NCI-H510A treated with DMSO at 0.1 percent for 48 hours (cell line): ENCODE measurements at regions not wholly inside any gene's neighbourhood (a gene's known extent, or its start where the extent isn't known, plus 50 kb on each side); places are given as distances from the start of the nearest gene placed in this dataset.

Experiments
- DNase-seq: peaks from one replicate; lab custom pipeline; 2025; lab: John Stamatoyannopoulos, UW

- no peak for DNase-seq
Measured at GRCh38 chr3:64995857-64996551, 308.2 kb upstream of the ADAMTS9 start.

DNA sequence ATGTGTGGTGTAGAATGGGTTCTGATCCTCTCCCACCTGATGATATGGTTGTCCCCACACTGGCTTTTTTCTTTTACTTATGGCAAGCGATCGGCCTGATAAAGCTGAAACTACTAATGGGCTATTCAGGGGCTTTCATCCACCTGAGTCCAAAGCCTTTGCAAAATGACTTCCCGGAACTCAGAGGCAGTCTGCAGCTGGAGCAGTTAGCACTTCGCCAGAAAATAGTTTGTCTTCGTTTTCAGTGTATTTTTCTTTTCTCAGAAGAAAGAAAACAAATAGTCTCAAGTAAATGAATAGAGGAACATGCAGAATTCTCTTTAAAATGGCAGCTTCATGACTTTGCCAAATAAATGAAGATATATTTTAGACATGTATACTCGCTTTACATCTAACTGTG, 306.0 kb upstream of the ADAMTS9 start:
- no peak for DNase-seq

DNA sequence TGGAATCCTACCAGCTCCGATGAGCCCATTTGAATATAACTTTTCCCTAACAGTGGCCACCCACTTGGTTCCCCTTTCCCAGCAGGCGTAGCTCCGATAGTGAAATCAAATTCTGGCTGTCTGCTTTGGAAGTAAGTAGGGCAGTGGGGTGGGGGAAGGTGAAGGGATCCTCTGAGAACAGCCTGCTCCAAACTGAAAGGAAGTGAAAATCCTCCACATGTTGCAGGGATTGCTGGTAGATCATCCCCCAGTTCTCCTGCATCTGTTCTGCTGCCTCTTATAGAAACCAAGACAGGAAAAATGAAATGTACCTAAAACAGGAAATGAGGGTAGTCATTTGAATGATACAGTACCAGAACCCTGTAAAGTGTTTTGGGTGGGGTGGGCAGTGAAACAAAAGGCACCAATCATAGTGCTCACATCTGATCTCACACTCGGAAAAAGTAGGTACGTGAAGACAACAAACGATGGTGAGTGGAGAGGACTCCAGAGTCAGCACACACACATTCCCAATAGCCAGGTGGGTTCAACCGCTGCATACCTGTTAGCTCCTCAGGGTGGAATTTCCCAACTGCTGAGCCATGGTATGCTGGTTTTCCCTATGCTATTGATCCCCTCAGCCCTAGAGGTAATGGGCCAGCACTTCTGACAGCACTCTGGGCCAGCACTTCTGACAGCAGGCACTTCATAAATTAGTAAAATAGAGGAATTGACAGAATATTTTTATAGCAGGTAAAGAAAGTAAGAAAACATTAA, 304.9 kb upstream of the ADAMTS9 start:
- DNase-seq, result no peak

- DNase-seq, result no peak
Measured at GRCh38 chr3:64988188-64988587, 300.4 kb upstream of the ADAMTS9 start.

DNA sequence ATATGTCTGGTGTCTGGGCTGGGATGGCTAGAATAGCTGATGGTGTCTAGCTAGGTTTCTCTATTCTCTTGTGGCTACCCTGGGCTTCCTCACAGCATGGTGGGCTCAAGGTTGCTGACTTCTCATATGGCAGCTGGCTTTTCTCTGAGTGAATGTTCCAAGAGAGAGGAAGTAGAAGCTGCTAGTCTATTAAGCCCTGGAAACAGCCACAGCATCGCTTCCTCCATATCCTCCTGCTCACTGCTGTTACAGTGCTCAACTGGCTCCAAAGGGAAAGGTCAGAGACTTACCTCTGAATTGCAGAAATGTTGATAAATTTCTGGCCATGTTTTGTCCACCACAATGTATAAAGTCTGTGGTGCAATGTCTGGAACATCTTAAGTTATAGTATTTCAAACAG, 299.9 kb upstream of the ADAMTS9 start:
- no peak for DNase-seq

GRCh38 chr3:64985072-64985471, 297.3 kb upstream of the ADAMTS9 start:
- no peak for DNase-seq

GRCh38 chr3:64983583-64984359, 296.0 kb upstream of the ADAMTS9 start:
- DNase-seq, result no peak

DNA sequence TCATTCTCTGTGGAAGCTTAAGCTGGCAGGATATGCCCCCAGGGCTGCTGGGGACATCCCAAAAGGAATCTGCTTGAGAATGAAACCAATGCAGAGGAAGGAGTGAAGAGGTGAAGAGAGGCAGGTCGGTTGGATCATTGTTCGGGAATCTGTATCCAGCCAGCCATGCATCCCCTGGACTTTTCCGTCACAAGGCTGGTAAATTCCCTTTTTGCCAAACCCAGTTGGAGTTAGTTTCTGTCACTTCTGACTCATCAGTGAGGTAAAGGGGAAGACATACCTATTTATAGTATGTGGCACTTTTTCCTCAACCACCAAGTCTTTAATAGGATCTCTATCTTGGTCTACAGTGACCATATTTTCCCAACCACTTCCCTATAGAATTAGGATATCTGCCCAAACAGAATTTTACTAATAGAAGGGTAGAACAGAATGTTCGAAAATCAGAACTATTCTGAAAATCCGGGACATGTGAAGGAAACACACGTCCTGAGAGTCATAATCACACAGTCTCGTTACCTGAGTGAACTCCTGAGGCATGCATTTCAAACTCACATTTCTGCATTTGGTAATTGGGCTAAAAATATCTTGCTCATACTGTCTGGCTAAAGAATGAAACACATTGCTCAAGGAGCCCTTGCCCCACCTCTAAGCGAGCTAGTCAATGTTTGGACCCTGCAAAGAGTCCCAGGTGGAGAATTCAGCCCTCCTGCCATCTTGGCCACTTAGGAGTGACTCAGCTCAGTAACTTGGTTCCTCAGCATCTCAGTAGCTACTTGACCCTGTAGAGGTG, 289.7 kb upstream of the ADAMTS9 start:
- no peak for DNase-seq

DNA sequence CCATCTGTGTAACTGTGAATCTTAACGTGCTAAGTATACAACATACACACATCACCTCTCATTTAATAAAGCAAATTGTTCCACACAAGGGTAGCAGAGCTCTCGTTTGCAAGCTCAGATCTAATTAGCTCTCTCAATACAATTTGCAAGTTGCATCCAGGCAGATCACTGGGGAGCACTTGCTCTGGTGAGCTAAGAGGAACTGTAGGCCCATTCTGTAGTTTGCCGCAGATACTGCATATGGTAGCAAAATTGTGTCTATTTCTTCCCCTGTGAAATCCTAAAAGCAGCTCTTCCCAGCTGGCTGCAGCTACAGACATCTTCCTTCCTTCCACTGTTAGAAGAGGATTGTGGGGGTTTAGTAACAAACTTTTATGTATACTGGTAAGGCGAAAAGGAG, 288.7 kb upstream of the ADAMTS9 start:
- DNase-seq, result no peak

DNA sequence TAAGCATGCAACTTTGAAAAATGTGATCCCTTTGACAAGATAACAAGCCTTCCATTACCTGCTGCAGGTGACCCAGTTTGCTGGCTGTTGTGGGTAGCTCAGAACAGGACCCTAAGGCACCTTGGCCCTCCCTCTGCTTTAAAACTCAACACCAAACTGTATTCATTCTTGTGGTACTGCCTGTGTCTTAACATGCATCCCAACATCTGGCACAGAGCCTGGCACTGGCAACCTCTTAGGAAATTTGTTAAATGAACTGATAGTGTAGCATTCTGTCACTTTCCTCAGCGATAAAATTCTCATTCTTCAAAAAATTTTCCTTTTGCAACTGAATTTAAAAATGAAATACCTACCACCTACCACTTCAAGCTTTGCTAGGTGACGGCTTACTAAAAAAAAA, 287.3 kb upstream of the ADAMTS9 start:
- DNase-seq, result no peak

DNA sequence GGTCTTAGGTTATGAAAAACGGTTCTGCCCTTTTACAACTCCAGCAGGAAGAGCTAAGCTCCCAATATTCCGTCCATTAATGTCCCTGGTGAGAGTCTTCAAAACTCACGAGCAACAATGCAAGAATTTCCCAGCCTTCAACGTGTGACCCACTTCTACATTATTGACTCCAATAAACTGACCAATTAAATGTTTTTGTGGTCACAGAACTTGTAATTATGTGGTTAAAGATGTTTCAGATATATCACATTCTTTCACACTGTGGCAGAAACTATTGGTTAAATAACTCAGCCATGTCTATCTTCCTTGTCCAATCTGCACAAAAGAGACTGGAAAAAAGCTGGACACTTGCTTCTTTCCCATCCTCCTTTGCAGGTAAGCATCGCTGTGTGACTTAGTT, 286.6 kb upstream of the ADAMTS9 start:
- no peak for DNase-seq

- no peak for DNase-seq
Measured at GRCh38 chr3:64972793-64973192, 285.0 kb upstream of the ADAMTS9 start.

- DNase-seq, result no peak
Measured at GRCh38 chr3:64971602-64972001, 283.8 kb upstream of the ADAMTS9 start.

DNA sequence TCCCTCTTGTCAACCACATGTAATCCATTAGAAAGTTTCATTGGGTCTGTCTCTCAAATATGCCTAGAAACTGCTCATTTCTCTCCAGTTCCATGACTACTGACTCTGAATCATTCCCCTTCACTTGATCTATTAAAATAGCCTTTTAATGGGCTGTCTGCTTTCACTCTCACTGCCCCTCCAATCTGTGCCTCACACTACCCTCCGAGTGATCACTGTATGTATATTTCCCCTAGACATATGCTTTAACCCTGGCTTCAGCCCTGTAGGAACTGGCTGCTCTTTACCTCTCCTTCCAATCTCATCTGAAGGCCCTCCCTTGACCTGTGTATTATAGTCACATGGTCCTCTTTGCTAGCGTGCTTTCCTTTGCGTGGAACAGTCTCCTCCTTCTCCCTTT, 282.8 kb upstream of the ADAMTS9 start:
- DNase-seq, result no peak

GRCh38 chr3:64961301-64961700, 273.5 kb upstream of the ADAMTS9 start:
- no peak for DNase-seq

GRCh38 chr3:64958199-64958843, 270.5 kb upstream of the ADAMTS9 start:
- no peak for DNase-seq

GRCh38 chr3:64957408-64958198, 269.8 kb upstream of the ADAMTS9 start:
- DNase-seq, result no peak

DNA sequence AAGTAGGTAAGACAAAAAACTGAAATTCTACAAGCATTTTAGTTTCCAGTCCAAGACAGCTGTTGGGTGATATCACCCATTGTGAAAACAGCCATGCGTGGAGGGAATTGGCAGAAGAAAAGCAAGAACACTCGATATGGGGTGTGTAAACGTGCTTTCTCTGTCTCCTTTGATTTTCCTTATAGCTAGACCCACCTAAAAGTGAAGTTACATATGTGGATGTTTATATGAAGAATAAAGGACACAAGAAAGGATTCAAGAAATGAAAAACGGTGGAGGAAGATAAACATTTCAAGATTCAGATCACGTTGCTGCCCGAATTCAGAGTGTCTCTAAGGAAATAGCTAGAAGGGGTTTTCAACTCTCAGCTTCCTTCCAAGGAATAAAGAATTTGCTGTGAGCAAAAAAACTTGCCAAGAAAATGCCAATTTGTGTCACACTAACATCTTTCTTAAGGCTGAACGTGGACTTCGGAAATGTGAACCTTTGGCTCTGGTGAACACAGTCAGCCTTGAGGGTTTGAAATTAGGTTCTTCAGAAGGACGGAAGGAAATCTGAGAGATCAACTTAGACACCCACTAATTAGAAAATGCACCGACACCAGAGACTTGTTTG, 269.0 kb upstream of the ADAMTS9 start:
- no peak for DNase-seq

- no peak for DNase-seq
Measured at GRCh38 chr3:64954995-64955636, 267.3 kb upstream of the ADAMTS9 start.
